ENCODE measurements at regions not wholly inside any gene's neighbourhood (a gene's known extent, or its start where the extent isn't known, plus 50 kb on each side); places are given as distances from the start of the nearest gene placed in this dataset.

GRCh38 chr4:136931781-136932180, 600.5 kb downstream of the PCDH18 start:
- H3K27ac ChIP-seq: no peak overlapping the region
- no peak overlapping the region for H3K4me3 ChIP-seq
- H3K9me3 ChIP-seq: no peaks in the 10 kb centered on the region
- intact Hi-C loops (cut with DNase I): no loop called here
- H3K36me3 ChIP-seq: no peaks in the 10 kb centered on the region
- no peaks in the 10 kb centered on the region for H3K27me3 ChIP-seq
- no peak for DNase-seq
- TF ChIP-seq CTCF (IDR thresholded peaks at IDR 0.05): no peak
- no peaks in the 10 kb centered on the region for H3K4me1 ChIP-seq
- no peak overlapping the region for H3K9ac ChIP-seq (ENCODE audit: low read depth in 2 of 2, low read length in 2 of 2)

GRCh38 chr4:136928957-136929411, 603.3 kb downstream of the PCDH18 start:
- H3K27ac ChIP-seq: no peak overlapping the region
- no peak overlapping the region for H3K4me3 ChIP-seq
- H3K36me3 ChIP-seq: no peaks in the 10 kb centered on the region
- no peak overlapping the region for H3K9ac ChIP-seq (ENCODE audit: low read depth in 2 of 2, low read length in 2 of 2)
- H3K27me3 ChIP-seq: no peaks in the 10 kb centered on the region
- intact Hi-C loops (cut with DNase I): no loop called here
- TF ChIP-seq CTCF (IDR thresholded peaks at IDR 0.05): no peak
- H3K4me1 ChIP-seq: no peaks in the 10 kb centered on the region
- no peak for DNase-seq
- no peaks in the 10 kb centered on the region for H3K9me3 ChIP-seq

- Histone ChIP-seq H3K27me3 (no peaks in the 10 kb centered on the region), H3K4me3 (no peak overlapping the region), H3K36me3 (no peaks in the 10 kb centered on the region), H3K9ac (ENCODE audit: low read depth in 2 of 2, low read length in 2 of 2) (no peak overlapping the region), H3K9me3 (no peaks in the 10 kb centered on the region), H3K4me1 (no peaks in the 10 kb centered on the region), H3K27ac (no peak overlapping the region)
- TF ChIP-seq CTCF (IDR thresholded peaks at IDR 0.05): no peak
- intact Hi-C loops (cut with DNase I): no loop called here
- DNase-seq: no peak
Measured at GRCh38 chr4:136927172-136927571, 605.1 kb downstream of the PCDH18 start.

GRCh38 chr4:136925203-136925602, 607.1 kb downstream of the PCDH18 start:
- Histone ChIP-seq H3K4me1 (no peaks in the 10 kb centered on the region), H3K27ac (no peak overlapping the region)

GRCh38 chr4:136922066-136922465, 610.2 kb downstream of the PCDH18 start:
- H3K36me3 ChIP-seq: no peaks in the 10 kb centered on the region
- no peak overlapping the region for H3K9ac ChIP-seq (ENCODE audit: low read depth in 2 of 2, low read length in 2 of 2)
- TF ChIP-seq CTCF (IDR thresholded peaks at IDR 0.05): no peak
- H3K4me1 ChIP-seq: no peaks in the 10 kb centered on the region
- no peak overlapping the region for H3K4me3 ChIP-seq
- H3K27me3 ChIP-seq: no peaks in the 10 kb centered on the region
- no peak overlapping the region for H3K27ac ChIP-seq
- H3K9me3 ChIP-seq: no peaks in the 10 kb centered on the region
- DNase-seq: no peak
- intact Hi-C loops (cut with DNase I): no loop called here

More at GRCh38 chr4:136925203-136925602, 607.1 kb downstream of the PCDH18 start:
- intact Hi-C loops (cut with DNase I): no loop called here
- Histone ChIP-seq H3K36me3 (no peaks in the 10 kb centered on the region), H3K9ac (ENCODE audit: low read depth in 2 of 2, low read length in 2 of 2) (no peak overlapping the region), H3K27me3 (no peaks in the 10 kb centered on the region), H3K9me3 (no peaks in the 10 kb centered on the region), H3K4me3 (no peak overlapping the region)
- no peak for TF ChIP-seq CTCF (IDR thresholded peaks at IDR 0.05)
- no peak for DNase-seq

Measured in colonic mucosa (tissue), 4 donors.